HPDE6-E6E7 (cell line): ENCODE measurements at regions not wholly inside any gene's neighbourhood (a gene's known extent, or its start where the extent isn't known, plus 50 kb on each side); places are given as distances from the start of the nearest gene placed in this dataset.

ENCODE experiments used
- DNase-seq: peaks from one replicate; pipeline ENCODE4 v3.0.0; 2011; ENCODE audit warnings: missing footprints; ENCODE audit errors: extremely low spot score

- peak; percentile 32 for DNase-seq
These were observed 206.8 kb downstream of the ZNF326 start for GRCh38 chr1:90201467-90202358.

GRCh38 chr1:90200646-90201205 lies 205.8 kb downstream of the ZNF326 start:
- DNase-seq: no peak

- no peak for DNase-seq
These were observed 203.9 kb downstream of the ZNF326 start for GRCh38 chr1:90198616-90199332.

- DNase-seq: no peak
These were observed 198.2 kb downstream of the ZNF326 start for GRCh38 chr1:90193116-90193515.

GRCh38 chr1:90192408-90192807 lies 197.5 kb downstream of the ZNF326 start:
- DNase-seq: no peak

- no peak for DNase-seq
These were observed 195.6 kb downstream of the ZNF326 start for GRCh38 chr1:90190523-90190922.

GRCh38 chr1:90189889-90190288 lies 195.0 kb downstream of the ZNF326 start:
- no peak for DNase-seq

- DNase-seq: no peak
These were observed 192.3 kb downstream of the ZNF326 start for GRCh38 chr1:90187323-90187585.

GRCh38 chr1:90186506-90187322 lies 191.8 kb downstream of the ZNF326 start:
- no peak for DNase-seq

GRCh38 chr1:90176530-90176929 lies 181.6 kb downstream of the ZNF326 start:
- DNase-seq: no peak

GRCh38 chr1:90175490-90176167 lies 180.7 kb downstream of the ZNF326 start:
- DNase-seq: no peak

GRCh38 chr1:90174246-90174645 lies 179.3 kb downstream of the ZNF326 start:
- no peak for DNase-seq

- peak; percentile 68 for DNase-seq
These were observed 167.3 kb downstream of the ZNF326 start for GRCh38 chr1:90162216-90162615.

GRCh38 chr1:90161625-90162024 lies 166.7 kb downstream of the ZNF326 start:
- DNase-seq: no peak

- no peak for DNase-seq
These were observed 161.0 kb downstream of the ZNF326 start for GRCh38 chr1:90155721-90156487.

- no peak for DNase-seq
These were observed 159.8 kb downstream of the ZNF326 start for GRCh38 chr1:90154711-90155110.

- DNase-seq: no peak
These were observed 154.2 kb downstream of the ZNF326 start for GRCh38 chr1:90149101-90149500.

GRCh38 chr1:90147093-90147492 lies 152.2 kb downstream of the ZNF326 start:
- no peak for DNase-seq

GRCh38 chr1:90144820-90145219 lies 149.9 kb downstream of the ZNF326 start:
- DNase-seq: no peak

- DNase-seq: no peak
These were observed 148.7 kb downstream of the ZNF326 start for GRCh38 chr1:90143591-90143990.

- DNase-seq: no peak
These were observed 147.8 kb downstream of the ZNF326 start for GRCh38 chr1:90142697-90143096.
